Liver (tissue), 3 donors: ENCODE measurements at regions not wholly inside any gene's neighbourhood (a gene's known extent, or its start where the extent isn't known, plus 50 kb on each side); places are given as distances from the start of the nearest gene placed in this dataset.

Experiments used
- ATF3 ChIP-seq: IDR thresholded peaks from 2 replicates; pipeline ENCODE4 v1.6.1; 2016; ENCODE audit warnings: antibody characterized with exemption
- EGR1 ChIP-seq, 2 donors: IDR thresholded peaks; 2 replicates each; pipeline ENCODE4 v1.6.1; 2016 to 2018; ENCODE audit warnings: antibody characterized with exemption in 2 of 2, low read depth in 2 of 2
- GABPA ChIP-seq, 2 donors: IDR thresholded peaks in 1 of 2; conservative IDR thresholded peaks in 1 of 2; 2 replicates each; pipeline ENCODE4 v1.6.1; 2016; ENCODE audit warnings: antibody characterized with exemption in 2 of 2, mild to moderate bottlenecking in 1 of 2, moderate library complexity in 1 of 2
- JUND ChIP-seq, 2 donors: IDR thresholded peaks; 2 replicates each; pipeline ENCODE4 v1.6.1; 2016; ENCODE audit warnings: antibody characterized with exemption in 2 of 2
- RXRA ChIP-seq, 2 donors: IDR thresholded peaks; 2 replicates each; pipeline ENCODE4 v1.6.1; 2017 to 2018; ENCODE audit warnings: antibody characterized with exemption in 2 of 2, mild to moderate bottlenecking in 1 of 2
- YY1 ChIP-seq: IDR thresholded peaks from 2 replicates; pipeline ENCODE4 v1.6.1; 2016; ENCODE audit warnings: antibody characterized with exemption, mild to moderate bottlenecking
- TF ChIP-seq, protein P1 (sequence below): fragments of 150-350 bp; IDR thresholded peaks from 2 replicates; pipeline ENCODE4 v1.5.1; 2017; ENCODE audit warnings: improper control_type of control experiment, low read depth, low read length; ENCODE audit not compliant: missing input control
- TF ChIP-seq, protein P2 (sequence below): IDR thresholded peaks from 2 replicates; pipeline ENCODE4 v1.6.1; 2016; ENCODE audit warnings: antibody characterized with exemption, mild to moderate bottlenecking
- donor health status: healthy.
- donor health status: healthy.

- TF ChIP-seq YY1, result no peak
- no peak for TF ChIP-seq RXRA (IDR thresholded peaks at IDR 0.05)
- TF ChIP-seq, protein P1, sequence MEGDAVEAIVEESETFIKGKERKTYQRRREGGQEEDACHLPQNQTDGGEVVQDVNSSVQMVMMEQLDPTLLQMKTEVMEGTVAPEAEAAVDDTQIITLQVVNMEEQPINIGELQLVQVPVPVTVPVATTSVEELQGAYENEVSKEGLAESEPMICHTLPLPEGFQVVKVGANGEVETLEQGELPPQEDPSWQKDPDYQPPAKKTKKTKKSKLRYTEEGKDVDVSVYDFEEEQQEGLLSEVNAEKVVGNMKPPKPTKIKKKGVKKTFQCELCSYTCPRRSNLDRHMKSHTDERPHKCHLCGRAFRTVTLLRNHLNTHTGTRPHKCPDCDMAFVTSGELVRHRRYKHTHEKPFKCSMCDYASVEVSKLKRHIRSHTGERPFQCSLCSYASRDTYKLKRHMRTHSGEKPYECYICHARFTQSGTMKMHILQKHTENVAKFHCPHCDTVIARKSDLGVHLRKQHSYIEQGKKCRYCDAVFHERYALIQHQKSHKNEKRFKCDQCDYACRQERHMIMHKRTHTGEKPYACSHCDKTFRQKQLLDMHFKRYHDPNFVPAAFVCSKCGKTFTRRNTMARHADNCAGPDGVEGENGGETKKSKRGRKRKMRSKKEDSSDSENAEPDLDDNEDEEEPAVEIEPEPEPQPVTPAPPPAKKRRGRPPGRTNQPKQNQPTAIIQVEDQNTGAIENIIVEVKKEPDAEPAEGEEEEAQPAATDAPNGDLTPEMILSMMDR, result no peak
- TF ChIP-seq GABPA (IDR thresholded peaks at IDR 0.05 in 1 of 2, conservative IDR thresholded peaks at IDR 0.05 in 1 of 2), result no peak
- TF ChIP-seq, protein P2, sequence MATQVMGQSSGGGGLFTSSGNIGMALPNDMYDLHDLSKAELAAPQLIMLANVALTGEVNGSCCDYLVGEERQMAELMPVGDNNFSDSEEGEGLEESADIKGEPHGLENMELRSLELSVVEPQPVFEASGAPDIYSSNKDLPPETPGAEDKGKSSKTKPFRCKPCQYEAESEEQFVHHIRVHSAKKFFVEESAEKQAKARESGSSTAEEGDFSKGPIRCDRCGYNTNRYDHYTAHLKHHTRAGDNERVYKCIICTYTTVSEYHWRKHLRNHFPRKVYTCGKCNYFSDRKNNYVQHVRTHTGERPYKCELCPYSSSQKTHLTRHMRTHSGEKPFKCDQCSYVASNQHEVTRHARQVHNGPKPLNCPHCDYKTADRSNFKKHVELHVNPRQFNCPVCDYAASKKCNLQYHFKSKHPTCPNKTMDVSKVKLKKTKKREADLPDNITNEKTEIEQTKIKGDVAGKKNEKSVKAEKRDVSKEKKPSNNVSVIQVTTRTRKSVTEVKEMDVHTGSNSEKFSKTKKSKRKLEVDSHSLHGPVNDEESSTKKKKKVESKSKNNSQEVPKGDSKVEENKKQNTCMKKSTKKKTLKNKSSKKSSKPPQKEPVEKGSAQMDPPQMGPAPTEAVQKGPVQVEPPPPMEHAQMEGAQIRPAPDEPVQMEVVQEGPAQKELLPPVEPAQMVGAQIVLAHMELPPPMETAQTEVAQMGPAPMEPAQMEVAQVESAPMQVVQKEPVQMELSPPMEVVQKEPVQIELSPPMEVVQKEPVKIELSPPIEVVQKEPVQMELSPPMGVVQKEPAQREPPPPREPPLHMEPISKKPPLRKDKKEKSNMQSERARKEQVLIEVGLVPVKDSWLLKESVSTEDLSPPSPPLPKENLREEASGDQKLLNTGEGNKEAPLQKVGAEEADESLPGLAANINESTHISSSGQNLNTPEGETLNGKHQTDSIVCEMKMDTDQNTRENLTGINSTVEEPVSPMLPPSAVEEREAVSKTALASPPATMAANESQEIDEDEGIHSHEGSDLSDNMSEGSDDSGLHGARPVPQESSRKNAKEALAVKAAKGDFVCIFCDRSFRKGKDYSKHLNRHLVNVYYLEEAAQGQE, result no peak
- no peak for TF ChIP-seq ATF3
- no peak for TF ChIP-seq JUND (IDR thresholded peaks at IDR 0.05)
- no peak for TF ChIP-seq EGR1 (IDR thresholded peaks at IDR 0.05; ENCODE audit: low read depth in 2 of 2)
Observed at GRCh38 chr13:38575427-38575826, 111.5 kb upstream of the FREM2 start.
